ENCODE measurements at regions not wholly inside any gene's neighbourhood (a gene's known extent, or its start where the extent isn't known, plus 50 kb on each side); places are given as distances from the start of the nearest gene placed in this dataset.

- TF ChIP-seq, protein P1, sequence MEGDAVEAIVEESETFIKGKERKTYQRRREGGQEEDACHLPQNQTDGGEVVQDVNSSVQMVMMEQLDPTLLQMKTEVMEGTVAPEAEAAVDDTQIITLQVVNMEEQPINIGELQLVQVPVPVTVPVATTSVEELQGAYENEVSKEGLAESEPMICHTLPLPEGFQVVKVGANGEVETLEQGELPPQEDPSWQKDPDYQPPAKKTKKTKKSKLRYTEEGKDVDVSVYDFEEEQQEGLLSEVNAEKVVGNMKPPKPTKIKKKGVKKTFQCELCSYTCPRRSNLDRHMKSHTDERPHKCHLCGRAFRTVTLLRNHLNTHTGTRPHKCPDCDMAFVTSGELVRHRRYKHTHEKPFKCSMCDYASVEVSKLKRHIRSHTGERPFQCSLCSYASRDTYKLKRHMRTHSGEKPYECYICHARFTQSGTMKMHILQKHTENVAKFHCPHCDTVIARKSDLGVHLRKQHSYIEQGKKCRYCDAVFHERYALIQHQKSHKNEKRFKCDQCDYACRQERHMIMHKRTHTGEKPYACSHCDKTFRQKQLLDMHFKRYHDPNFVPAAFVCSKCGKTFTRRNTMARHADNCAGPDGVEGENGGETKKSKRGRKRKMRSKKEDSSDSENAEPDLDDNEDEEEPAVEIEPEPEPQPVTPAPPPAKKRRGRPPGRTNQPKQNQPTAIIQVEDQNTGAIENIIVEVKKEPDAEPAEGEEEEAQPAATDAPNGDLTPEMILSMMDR (IDR thresholded peaks at IDR 0.05), result no peak
- no peak for TF ChIP-seq POLR2A (IDR thresholded peaks at IDR 0.05)
- no peak for TF ChIP-seq EP300 (IDR thresholded peaks at IDR 0.05)
These were observed 281.0 kb upstream of the MEIS1 start for GRCh38 chr2:66153941-66154340.

Data from gastroesophageal sphincter (tissue), 3 donors.